ENCODE measurements at regions not wholly inside any gene's neighbourhood (a gene's known extent, or its start where the extent isn't known, plus 50 kb on each side); places are given as distances from the start of the nearest gene placed in this dataset.
"Not testable (repeated sequence)": the region's sequence is repeated elsewhere in the genome, so short reads cannot be mapped to it uniquely, and the experiment has no call there.

DNA sequence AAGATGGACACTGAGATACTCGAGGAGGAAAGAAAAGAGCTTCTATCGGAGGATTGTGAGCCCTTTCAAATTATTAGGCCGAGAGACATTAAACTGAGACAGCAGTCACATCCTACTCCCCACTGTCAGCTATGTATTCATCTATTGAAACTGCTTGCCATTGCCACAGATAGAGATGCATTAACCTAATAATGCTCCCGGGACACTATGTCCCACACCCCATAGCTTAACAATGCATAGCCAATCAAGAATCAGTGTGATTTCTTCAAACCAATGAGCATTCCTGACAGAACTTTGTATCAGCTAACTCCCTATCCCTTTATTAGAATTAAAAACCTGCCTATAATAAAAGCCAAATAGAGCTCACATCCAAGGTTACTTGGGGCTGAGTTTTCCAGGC is 118.1 kb upstream of the NEIL3 start:
- no peak for DNase-seq

DNA sequence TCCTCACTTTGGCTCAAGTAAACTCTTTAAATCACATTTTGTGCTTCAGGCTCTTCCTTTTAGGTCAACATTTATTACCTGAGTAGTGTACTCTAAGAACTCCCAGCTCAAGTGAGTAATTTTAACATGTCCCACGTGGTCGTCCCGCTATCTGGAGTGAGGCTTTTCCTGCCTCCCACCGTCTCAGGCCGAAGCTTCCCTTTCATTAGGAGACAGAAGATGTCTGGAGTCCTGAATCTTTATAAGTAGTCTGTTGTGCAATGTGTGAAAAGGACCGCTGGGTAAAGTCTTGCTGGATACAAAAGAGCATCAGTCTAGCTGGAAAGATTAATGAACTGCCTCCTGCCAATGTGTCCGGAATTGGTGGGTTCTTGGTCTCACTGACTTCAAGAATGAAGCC is 117.7 kb upstream of the NEIL3 start:
- no peak for DNase-seq

DNA sequence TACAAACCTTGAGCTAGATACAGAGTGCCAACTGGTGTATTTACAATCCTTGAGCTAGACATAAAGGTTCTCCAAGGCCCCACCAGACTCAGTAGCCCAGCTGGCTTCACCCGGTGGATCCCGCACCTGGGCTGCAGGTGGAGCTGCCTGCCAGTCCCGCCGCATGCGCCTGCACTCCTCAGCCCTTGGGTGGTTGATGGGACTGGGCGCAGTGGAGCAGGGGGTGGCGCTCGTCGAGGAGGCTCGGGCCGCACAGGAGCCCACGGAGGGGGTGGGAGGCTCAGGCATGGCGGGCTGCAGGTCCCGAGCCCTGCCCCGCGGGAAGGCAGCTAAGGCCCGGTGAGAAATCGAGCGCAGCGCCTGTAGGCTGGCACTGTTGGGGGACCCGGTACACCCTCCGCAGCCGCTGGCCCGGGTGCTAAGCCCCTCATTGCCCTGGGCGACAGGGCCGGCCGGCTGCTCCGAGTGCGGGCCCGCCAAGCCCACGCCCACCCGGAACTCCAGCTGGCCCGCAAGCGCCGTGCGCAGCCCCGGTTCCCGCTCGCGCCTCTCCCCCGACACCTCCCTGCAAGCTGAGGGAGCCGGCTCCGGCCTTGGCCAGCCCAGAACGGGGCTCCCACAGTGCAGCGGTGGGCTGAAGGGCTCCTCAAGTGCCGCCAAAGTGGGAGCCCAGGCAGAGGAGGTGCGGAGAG is 116.5 kb upstream of the NEIL3 start:
- DNase-seq: not testable (repeated sequence)

DNA sequence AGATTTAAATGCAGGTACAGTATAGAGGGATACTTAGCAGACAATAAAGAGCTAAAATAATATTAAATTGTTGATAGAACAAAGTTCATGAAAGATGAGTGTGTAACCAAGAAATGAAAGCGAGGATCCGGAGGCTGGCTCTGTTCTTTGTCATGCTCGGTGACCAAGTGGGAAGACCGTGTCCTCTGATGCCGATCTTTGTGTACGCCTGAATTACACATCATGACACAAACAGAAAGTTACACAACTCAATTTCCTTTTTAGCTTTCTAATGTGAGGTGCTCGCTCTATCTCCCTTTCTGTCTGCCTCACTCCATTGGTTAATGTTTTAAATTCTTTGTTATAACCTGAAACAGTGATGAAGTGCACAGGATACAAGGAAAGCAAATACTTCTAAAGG is 114.8 kb upstream of the NEIL3 start:
- DNase-seq: no peak

GRCh38 chr4:177196615-177197014 is 113.1 kb upstream of the NEIL3 start:
- DNase-seq: no peak

DNA sequence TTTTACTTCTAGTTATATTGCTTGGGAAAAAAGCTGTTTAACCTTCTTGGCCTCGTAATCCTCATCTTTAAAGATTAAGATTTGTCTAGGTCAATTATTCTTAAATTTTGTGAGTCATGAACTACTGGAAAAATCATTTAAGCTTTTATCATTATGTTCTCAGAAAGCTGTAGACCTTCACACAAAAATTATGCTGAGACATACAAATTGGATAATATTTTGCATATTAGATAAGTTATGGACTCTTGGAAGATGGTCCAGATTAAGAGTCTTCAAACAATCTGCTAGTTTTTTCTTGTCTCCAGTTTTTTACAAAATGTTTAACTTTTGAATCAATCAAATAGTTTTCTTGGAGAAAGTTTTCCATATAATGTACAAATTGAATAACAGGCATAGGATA is 108.1 kb upstream of the NEIL3 start:
- DNase-seq: no peak

- no peak for DNase-seq
These were observed 105.5 kb upstream of the NEIL3 start for GRCh38 chr4:177204126-177204525.

DNA sequence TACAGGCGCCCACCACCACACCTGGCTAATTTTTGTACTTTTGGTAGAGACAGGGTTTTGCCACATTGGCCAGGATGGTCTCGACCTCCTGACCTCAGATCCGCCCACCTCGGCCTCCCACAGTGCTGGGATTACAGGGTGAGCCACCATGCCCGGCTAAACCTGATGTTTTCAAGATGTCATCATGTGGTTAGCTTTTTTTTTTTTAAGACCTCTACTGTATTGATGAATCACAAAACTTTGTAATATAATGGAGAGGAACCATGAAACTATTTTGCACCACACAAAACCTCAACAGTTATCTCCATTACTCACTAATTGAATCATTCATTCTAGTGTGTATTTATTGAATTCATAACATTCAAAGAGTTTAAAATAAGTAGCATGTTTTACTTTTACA is 94.7 kb upstream of the NEIL3 start:
- no peak for DNase-seq

- no peak for DNase-seq
These were observed 89.3 kb upstream of the NEIL3 start for GRCh38 chr4:177220376-177220775.

DNA sequence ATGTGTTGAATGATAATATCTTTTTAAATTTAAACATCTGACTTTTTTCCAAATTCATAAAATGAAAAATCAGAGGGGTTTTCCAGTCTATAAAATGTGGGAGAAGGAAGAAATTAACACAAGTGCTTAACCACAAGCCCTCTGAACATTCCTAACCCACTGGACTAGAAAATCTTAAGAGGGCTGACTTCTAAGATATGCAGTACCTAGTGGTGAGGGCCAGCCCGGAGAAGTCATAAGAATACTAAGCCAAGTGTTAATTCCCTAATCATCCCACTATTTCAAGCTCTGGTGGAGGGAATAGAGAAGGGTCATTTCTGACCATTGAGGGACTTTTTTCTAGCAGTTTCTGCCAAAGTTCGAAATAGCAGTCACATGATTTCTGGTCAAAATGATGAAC is 86.9 kb upstream of the NEIL3 start:
- no peak for DNase-seq

DNA sequence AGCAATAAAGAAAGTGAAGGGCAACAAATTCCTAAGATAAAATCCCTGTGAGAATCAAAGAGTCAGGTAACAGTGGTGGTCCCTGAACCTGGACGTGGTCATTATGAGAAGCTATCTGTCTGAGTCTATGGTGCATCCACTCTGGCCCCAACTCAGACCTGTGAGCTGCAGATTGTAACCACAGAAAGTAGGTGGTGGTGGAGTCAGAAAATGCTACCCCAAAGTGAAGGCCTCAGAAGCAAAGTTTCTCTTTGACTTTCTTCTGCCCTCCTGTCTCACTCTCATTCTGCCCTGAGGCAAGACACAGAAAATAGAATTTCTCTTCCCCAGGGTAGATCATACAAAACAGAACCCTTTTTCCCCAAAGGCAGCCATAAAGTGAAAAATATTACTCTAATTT is 84.1 kb upstream of the NEIL3 start:
- DNase-seq: no peak

- DNase-seq: no peak
These were observed 82.0 kb upstream of the NEIL3 start for GRCh38 chr4:177227636-177228035.

GRCh38 chr4:177228599-177228998 is 81.1 kb upstream of the NEIL3 start:
- DNase-seq: no peak

DNA sequence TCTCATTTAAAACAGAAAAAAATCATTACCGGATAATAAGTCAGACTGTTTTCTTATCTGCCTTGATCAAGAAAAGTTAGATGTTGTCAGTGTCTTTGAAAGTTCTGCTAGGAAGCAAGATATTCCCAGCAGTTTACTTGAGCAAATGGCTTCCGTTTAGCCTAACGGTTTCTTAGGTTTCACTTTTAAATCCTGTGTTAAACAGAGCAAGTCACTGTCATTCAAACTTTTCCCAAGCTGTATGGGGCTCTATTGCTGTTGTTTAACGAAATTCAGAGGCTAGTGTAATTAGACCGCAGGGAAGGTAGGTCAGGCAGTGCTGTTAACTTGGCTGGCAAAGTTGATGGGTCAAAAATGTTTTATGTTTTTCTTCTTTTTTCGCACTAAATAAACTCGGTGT is 80.3 kb upstream of the NEIL3 start:
- DNase-seq: peak; percentile 4

DNA sequence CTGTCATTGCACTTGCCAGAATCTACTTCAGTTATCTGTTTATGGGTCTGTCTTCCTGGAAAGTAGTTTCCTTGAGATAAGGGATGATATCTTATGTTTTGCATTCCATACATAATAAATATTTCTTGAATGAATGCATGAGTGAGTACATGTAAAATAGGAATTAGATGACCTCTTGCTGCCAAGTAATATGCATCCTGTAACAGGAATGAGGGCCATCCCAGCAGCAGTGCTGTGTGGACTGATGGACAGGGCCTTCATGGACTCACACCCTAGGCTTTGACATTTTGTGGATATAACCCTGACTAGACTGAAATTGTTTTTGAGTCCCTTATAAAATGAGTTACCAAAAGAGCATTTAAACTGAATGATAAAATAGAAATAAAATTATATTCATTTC is 77.2 kb upstream of the NEIL3 start:
- DNase-seq: no peak

- no peak for DNase-seq
These were observed 74.6 kb upstream of the NEIL3 start for GRCh38 chr4:177235026-177235425.

DNA sequence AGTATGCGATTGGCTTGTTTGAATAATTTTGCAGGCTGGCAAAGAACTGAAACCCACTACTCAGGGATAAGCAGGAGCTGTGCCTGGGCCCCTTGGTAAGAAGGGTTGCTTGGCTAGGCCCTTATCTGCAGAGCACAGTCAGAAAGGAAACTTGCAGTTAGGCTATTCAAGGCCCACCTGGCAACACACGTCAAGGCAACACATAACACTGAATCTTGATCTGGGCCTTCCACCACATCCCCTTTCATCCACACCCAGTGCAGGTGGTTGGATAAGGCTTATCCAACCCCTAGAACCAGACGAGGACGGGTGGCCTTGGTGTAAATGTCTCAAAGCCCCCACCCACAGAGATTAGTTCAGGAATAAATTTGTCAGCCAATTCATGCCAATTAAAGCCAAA is 72.8 kb upstream of the NEIL3 start:
- peak; percentile 44 for DNase-seq

- DNase-seq: no peak
These were observed 72.4 kb upstream of the NEIL3 start for GRCh38 chr4:177237291-177237690.

GRCh38 chr4:177239477-177239876 is 70.2 kb upstream of the NEIL3 start:
- no peak for DNase-seq

DNA sequence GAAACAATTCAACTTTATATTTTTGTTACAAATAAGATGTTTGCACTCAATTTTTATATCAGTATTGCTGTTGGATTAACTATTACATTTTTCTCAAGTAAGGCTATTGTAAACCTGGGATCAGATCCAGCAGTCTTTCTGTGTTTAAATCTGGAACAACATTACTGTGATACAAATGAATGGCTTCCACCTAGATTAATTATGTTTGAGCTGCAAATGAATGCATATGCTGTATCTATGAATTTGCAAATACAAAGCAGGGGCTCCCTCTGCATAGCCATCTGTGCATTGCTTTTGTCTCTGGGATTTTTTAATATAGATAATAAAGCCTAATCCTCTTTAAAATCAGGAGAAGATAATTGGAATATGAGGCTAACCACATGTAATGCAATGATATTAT is 69.8 kb upstream of the NEIL3 start:
- DNase-seq: no peak

GRCh38 chr4:177242651-177243286 is 66.9 kb upstream of the NEIL3 start:
- DNase-seq: no peak

DNA sequence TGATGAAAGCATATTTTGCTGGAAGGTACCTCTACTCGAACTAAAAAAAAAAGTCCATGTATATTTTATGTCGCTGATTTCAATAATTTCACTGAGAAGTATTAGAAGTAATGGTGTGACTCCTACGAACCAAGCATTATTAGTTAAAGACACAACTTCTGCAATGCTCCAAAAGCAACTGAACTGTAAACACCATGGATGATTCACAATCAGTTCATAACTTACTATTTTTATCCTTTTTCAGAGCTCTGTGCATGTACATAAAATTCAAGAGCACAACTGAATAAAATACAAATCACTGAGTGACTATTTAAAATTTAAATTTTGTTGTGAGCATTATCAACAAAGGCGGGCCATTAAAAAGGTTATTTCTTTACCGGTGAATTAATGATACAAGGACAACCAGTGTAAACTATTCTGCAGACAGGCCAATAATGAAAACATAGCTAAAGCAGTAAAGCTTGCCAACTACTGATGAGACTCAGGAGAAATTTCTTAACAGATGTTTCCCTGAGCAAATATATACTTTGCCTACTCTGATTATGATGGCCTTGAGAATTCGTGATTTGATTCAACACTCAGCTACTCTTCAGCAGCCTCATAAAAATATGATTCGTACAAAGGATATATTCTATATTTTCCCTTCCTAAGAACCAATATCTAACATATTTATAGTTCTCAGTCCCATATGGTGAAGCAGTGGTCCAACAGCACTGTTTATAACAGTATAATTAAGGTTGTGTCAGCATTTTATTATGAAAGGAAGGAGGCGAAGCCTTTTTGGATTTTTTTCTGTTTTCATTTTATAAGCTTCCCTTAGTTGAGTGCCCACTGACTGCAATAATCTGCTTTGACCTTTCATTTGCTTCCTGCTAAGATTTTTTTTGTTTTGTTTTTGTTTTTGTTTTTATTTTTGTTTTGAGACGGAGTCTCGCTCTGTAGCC is 62.8 kb upstream of the NEIL3 start:
- DNase-seq: no peak

- DNase-seq: peak; percentile 83
These were observed 59.5 kb upstream of the NEIL3 start for GRCh38 chr4:177250056-177250696.

Data from hematopoietic multipotent progenitor cell treated with erythropoietin and hydrocortisone succinate and interleukin-3 and kit ligand, for 4 days (in vitro differentiated cells).